Right lobe of liver (tissue), 4 donors: ENCODE measurements at regions not wholly inside any gene's neighbourhood (a gene's known extent, or its start where the extent isn't known, plus 50 kb on each side); places are given as distances from the start of the nearest gene placed in this dataset.

Source experiments
- CTCF ChIP-seq, 4 donors: fragments of 200-600 bp in 3 of 4; fragments of 450-650 bp in 1 of 4; IDR thresholded peaks; one replicate each; pipeline versions ENCODE4 v1.5.1 to v1.8.0; 2016 to 2022; ENCODE audit warnings: antibody characterized with exemption in 4 of 4, mild to moderate bottlenecking in 2 of 4
- POLR2A ChIP-seq: fragments of 450-650 bp; IDR thresholded peaks from one replicate; pipeline ENCODE4 v1.6.1; 2017; ENCODE audit warnings: antibody characterized with exemption, mild to moderate bottlenecking
- donor health status: DM: no; HTN: no; CAD: no.
- donor health status: DM: no; HTN: no; CAD: no.
- donor health status: DM: no; HTN: yes; CAD: no.

- TF ChIP-seq CTCF (IDR thresholded peaks at IDR 0.05) (no peak), POLR2A (no peak)
These were observed 86.4 kb upstream of the C1QTNF9B start for GRCh38 chr13:23983671-23984070.
